Fibroblast of the aortic adventitia (primary cell): ENCODE measurements at regions not wholly inside any gene's neighbourhood (a gene's known extent, or its start where the extent isn't known, plus 50 kb on each side); places are given as distances from the start of the nearest gene placed in this dataset.

Source experiments
- DNase-seq: peaks from one replicate; pipeline ENCODE4 v3.0.0-alpha.2; 2010; ENCODE audit warnings: low read depth
- H3K4me3 ChIP-seq: 2 replicates; pipeline ENCODE4 v1.5.1; 2011; ENCODE audit warnings: low read depth, mild to moderate bottlenecking, control low read depth, low read length, moderate library complexity
- TF ChIP-seq, protein P1 (sequence below): IDR thresholded peaks from 2 replicates; pipeline ENCODE4 v1.5.1; 2011; ENCODE audit warnings: mild to moderate bottlenecking, low read length, control low read depth, inconsistent platforms; ENCODE audit not compliant: insufficient read depth

DNA sequence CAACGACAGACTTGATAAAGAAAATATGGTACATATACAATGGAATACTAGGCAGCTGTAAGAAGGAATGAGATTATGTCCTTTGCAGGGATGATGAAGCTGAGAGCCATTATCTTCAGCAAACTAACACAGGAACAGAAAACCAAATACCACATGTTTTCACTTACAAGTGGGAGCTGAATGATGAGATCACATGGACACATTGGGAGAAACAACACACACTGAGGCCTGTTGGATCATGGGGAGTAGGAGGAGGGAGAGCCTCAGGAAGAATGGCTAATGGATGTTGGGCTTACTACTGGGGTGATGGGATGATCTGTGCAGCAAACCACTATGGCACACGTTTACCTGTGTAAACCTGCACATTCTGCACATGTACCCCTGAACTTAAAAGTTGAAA lies 209.7 kb downstream of the SPRY1 start:
- TF ChIP-seq, protein P1, sequence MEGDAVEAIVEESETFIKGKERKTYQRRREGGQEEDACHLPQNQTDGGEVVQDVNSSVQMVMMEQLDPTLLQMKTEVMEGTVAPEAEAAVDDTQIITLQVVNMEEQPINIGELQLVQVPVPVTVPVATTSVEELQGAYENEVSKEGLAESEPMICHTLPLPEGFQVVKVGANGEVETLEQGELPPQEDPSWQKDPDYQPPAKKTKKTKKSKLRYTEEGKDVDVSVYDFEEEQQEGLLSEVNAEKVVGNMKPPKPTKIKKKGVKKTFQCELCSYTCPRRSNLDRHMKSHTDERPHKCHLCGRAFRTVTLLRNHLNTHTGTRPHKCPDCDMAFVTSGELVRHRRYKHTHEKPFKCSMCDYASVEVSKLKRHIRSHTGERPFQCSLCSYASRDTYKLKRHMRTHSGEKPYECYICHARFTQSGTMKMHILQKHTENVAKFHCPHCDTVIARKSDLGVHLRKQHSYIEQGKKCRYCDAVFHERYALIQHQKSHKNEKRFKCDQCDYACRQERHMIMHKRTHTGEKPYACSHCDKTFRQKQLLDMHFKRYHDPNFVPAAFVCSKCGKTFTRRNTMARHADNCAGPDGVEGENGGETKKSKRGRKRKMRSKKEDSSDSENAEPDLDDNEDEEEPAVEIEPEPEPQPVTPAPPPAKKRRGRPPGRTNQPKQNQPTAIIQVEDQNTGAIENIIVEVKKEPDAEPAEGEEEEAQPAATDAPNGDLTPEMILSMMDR, result no peak
- DNase-seq, result no peak

DNA sequence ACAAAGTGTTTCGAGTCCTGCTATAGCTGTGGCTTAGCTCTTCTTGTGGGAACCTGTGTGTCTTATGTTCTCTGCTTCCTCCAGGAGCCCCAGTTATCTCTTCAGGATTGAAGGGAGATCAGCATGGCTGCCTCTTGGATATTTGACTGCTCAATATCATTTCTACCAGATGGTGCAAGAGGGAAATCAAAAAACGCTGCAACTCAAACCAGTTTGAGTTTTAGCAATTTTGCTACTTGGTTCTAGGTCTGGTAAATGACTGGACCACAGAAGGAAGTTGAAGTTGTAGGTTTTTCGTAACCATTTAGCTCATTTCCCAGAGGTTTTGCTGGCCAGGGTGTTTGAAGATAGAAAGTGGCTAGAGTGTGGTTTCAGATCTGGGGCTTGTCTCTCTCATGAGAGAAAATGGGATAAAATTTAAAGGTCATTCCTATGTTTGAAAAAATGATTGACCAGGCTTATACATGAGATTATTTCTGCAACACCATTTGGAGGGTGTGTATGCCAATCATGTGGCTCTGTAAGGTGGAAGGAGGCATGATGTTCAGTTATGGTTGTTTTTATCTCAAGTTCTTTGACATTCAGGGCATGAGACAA lies 210.4 kb downstream of the SPRY1 start:
- H3K4me3 ChIP-seq, result no peak overlapping the region
- TF ChIP-seq, protein P1, result no peak
- no peak for DNase-seq

More for the DNA sequence above, 209.7 kb downstream of the SPRY1 start:
- no peak overlapping the region for H3K4me3 ChIP-seq

DNA sequence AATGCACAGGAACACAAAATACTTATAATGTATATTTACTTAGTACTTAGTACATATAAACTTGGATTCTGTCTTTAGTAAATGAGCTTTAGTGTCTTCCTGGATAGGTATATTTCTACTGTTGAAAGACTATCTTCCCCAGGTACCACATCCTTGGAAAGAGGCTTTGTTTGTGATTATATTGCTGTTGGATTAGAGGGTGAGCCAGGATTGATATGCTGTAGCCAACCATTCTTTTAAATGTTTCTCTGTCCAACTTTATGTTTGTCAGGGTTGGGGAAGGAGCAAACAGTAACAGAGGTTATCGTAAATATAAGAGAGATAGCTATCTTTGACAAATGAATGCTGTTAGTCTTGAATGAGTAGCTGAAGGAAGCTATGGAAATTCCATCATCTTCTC lies 213.2 kb downstream of the SPRY1 start:
- no peak for DNase-seq
- H3K4me3 ChIP-seq, result no peak overlapping the region
- TF ChIP-seq, protein P1, result no peak

DNA sequence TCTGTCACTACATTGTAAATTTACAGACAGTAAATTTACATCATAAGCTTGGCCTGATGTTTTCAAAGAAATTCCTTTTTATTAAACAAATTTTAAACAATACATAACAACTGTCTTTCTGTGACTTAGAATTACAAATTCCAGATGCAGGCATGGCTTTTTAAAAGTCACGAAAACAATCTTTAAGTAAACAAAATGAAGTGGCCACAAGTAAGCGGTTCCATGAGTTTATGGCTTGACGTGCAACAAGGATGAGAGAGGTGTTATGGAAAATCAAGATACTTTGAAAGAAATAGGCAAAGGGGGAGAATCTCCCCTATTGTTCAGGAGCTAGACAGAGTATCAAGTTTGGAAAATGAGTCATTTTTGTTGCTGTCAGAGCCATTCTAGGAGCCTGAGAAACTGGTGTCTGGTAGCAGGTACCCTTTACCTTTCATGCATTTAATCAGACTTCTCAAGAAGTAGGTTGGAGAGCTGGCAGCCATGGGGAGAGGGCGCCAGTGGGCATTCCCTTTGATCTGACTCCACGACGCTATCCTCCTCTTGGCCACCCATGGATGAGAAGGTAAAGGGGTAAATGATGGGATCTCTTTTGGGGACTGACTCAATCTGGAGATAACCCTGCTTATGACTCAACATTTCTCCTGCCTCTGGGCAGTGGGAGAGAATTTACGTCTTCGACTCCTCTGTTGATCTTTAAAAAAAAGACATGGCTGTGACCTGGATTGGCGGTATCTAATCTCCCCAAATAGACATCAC lies 217.2 kb downstream of the SPRY1 start:
- no peak overlapping the region for H3K4me3 ChIP-seq
- TF ChIP-seq, protein P1, result no peak
- no peak for DNase-seq

DNA sequence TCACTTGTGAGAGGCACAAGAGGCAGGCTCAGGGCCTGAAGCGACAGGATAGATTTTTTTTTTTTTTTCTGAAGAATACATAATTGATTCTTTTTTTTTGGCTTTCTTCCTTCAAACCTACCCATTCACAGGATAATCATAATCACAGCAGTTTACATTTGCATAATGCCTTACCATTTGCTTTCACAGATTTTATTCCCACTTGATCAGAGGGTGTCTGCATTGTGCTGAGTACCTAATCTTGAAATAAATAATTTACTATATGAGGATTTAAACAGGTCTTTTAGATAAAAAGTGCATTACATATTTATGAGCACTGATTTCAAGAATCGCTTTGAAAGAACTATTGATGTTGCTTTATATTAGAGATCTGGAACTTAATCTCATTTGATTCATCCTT lies 219.3 kb downstream of the SPRY1 start:
- TF ChIP-seq, protein P1, result no peak
- no peak overlapping the region for H3K4me3 ChIP-seq
- no peak for DNase-seq

DNA sequence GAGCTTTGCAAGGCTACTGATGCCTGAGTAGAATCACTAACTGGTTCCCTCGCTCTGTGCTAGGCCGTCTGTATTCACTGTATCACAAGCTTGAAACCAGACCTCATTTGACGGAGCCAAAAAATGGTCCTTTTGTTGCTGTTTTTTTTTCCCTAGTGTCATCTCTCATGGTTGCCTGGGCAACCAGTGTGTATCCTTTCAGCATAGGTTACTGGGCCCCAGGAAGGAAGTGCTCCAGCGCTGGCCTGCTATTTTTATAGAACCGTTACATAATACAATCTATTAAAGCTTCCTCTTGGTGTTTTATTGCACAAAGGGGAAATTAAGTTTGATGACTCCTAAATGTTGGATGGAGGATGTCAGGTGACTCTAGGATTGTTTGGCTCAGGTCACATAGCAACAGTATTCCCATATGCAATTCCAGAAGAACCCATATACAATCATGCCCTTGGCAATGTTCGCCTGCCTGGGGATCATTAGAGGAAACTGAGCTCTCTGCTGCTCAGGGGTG lies 220.4 kb downstream of the SPRY1 start:
- peak; percentile 44 for DNase-seq
- TF ChIP-seq, protein P1, result no peak
- no peak overlapping the region for H3K4me3 ChIP-seq
